HG03354 (cell line): ENCODE measurements at regions not wholly inside any gene's neighbourhood (a gene's known extent, or its start where the extent isn't known, plus 50 kb on each side); places are given as distances from the start of the nearest gene placed in this dataset.
"Not testable (repeated sequence)": the region's sequence is repeated elsewhere in the genome, so short reads cannot be mapped to it uniquely, and the experiment has no call there.

Experiments
- ATAC-seq: cut with Tn5 transposase; IDR thresholded peaks from one replicate; pipeline ENCODE4 v1.9.1; 2021; ENCODE audit warnings: mild to moderate bottlenecking; ENCODE audit not compliant: unreplicated experiment, poor library complexity, severe bottlenecking

GRCh38 chr5:34544403-34544802 is 111.7 kb upstream of the RAI14 start:
- ATAC-seq, result no peak

GRCh38 chr5:34545164-34545563 is 111.0 kb upstream of the RAI14 start:
- ATAC-seq, result no peak

DNA sequence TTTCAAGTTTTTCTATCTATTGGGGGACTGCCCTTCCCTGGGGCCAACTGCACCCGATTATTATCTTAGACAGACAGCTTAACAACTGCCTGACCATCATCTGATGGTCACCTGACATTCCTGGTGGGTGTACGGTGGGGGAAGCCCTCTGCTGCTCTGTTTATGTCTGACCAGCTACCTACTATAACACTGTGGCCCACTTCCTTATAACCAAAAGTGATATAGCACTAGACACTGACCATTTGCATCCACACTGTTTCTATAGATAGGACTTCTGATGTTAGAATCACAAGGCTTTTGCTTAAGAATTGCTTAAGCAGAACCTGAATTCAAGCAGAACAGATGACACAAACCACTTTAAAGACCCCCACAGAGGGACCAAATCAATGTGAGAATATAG is 110.5 kb upstream of the RAI14 start:
- no peak for ATAC-seq

GRCh38 chr5:34547300-34548085 is 108.6 kb upstream of the RAI14 start:
- ATAC-seq, result no peak

GRCh38 chr5:34548086-34548403 is 108.1 kb upstream of the RAI14 start:
- no peak for ATAC-seq

DNA sequence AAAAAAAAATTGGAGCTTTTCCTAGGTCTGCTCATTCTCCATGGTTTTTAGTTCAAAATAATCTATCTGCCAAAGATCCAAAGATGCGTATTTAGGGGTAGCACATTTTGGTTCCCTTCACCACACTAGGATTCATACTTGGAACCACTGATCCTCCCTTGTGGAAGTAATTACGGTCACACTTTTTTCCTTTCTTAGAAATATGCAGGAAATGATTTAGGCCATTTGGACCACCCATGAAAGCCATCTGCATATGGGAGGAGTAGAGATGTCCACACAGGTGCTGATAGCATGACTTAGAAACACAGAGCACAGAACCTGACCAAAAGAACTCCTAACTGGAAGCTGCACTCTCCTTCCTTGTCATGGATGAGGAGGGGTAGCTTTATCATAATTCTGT is 105.9 kb upstream of the RAI14 start:
- no peak for ATAC-seq

DNA sequence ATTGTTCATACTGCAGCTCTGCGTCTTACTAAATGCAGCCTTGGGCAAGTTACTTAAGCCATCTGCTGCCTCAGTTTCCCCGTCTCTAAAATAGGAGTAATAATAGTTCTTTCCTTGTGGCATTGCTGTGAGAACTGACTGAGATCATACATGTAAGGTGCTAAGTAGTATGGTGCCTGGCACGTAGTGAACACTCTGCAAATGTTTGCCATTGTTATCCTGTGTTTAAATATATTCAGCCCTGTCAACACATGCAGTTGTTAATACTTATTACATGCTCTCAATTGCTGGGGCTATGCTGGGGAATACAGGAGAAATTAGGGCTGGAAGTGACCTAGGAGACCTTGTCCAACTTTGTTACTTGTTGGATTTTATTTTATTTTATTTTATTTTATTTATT is 105.2 kb upstream of the RAI14 start:
- ATAC-seq, result no peak

DNA sequence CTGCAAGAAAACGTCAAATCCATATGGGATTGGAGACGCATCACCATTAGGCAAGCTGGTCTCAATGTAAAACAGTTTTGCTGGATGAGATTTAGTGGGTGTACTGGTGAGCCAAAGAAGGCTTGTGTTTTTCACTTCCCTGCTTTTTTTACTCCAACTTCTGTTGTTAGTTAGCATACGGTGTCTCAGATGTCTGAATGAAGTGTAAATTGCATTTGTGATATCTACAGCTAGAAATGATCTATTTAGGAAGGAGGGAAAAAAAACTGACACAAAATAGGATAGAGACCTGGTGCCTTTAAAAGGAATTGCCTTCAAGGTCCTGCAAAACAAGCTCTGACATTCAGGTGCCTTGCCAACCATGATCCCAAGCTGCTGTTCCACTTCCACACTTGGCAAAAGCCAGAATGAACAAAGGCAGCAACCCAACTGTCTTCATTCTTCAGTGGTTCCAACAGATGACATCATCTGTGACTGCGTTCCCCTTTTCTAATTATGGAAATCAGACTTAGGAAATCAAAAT is 104.2 kb upstream of the RAI14 start:
- no peak for ATAC-seq

- ATAC-seq, result no peak
Observed at GRCh38 chr5:34552686-34553085, 103.4 kb upstream of the RAI14 start.

DNA sequence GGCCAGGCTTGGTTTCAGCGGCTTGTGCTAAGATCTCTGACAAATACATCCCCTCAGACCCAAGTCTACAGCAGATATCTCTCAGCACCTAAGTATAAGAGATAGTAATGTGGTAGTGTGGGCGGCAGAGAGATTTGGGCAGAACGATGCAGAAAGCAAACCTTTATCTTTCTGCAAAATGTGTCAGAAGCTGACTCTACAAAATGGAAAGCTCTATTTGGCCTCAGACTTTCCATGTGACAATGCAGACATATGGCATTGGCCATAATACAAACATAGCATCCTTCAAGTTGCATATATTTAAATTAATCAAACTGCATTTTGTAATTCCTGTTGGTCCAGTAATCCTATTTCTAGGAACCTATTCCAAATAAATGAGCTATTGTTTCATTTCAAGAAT is 102.5 kb upstream of the RAI14 start:
- ATAC-seq, result no peak

- no peak for ATAC-seq
Observed at GRCh38 chr5:34554641-34555040, 101.5 kb upstream of the RAI14 start.

GRCh38 chr5:34555699-34556508 is 100.2 kb upstream of the RAI14 start:
- no peak for ATAC-seq

GRCh38 chr5:34556509-34556782 is 99.7 kb upstream of the RAI14 start:
- ATAC-seq, result no peak

- ATAC-seq, result not testable (repeated sequence)
Observed at GRCh38 chr5:34561581-34561980, 94.5 kb upstream of the RAI14 start.

DNA sequence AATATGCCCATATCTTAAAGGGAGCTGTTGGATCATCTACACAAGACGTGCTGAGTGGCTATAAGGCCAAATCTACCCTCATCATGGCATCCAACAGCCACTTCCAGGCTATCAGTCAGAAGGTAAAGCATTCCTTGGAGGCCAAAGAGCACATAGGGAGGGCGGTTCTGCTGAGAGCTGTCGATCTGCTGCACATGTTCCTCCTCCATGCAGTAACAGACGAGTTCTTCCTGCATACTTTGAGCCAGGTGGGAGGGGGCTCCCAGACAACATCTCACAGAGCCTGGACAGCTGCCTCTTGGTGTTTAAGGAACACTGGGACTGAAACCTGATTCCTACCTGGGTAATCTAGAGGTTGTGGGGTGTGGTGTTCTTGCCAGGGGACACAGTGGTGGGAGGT is 93.3 kb upstream of the RAI14 start:
- no peak for ATAC-seq

- no peak for ATAC-seq
Observed at GRCh38 chr5:34563269-34563668, 92.9 kb upstream of the RAI14 start.

GRCh38 chr5:34563931-34564709 is 92.0 kb upstream of the RAI14 start:
- no peak for ATAC-seq

GRCh38 chr5:34564710-34565235 is 91.4 kb upstream of the RAI14 start:
- ATAC-seq, result no peak

- no peak for ATAC-seq
Observed at GRCh38 chr5:34570143-34570542, 86.0 kb upstream of the RAI14 start.
